ENCODE measurements at regions not wholly inside any gene's neighbourhood (a gene's known extent, or its start where the extent isn't known, plus 50 kb on each side); places are given as distances from the start of the nearest gene placed in this dataset.

DNA sequence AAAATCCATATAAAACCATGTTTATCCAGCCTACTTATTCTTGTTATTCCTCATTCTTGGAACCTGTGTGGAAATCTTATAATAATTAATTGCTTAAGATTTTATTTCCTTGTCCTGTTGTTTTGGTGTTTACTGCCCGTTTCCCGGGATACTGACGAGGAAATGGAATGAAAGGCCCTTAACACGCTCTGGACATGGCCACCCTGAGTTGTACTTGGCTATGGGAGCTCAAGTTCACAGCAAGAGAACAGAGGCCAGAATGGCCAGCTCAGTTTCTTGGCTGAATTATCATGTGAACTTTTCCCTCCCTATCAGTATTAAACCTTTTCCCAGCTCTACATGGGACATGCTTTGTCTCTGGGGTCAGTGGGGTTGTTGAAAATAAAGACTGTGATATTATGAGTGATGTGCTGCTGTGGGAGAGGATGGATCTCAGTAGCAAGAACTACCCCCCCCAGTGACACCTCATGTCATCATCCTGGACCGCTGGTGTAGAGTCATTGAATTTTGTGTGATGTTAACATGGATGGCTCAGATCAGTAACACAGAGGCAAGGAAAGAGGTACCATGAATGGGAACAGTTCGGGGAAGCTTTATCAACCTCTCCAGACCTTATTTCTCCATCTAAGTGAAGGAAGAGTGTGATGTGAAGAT lies 87.0 kb upstream of the IGFBP3 start:
- Histone ChIP-seq H3K27me3 (no peaks in the 10 kb centered on the region), H3K36me3 (no peaks in the 10 kb centered on the region), H3K27ac (peak overlapping the region in 1 of 12 donors; percentile 41), H3K9me3 (peaks cover 0 to 10% (median 0%) of the 10 kb centered on the region in 12 donors), H3K4me1 (peaks cover 0 to 14% (median 0%) of the 10 kb centered on the region in 12 donors), H3K4me3 (no peak overlapping the region)
- DNase-seq (no peak), ATAC-seq (peak in 1 of 4 donors; percentile 65)
- intact Hi-C loops (cut with DNase I), result no loop called here
- TF ChIP-seq POLR2A (IDR thresholded peaks at IDR 0.05) (no peak), CTCF (IDR thresholded peaks at IDR 0.05) (no peak)
- WGBS, 4 donors, result 53 to 73% (median 63%) methylated on average over 6 of the region's 6 CpGs

DNA sequence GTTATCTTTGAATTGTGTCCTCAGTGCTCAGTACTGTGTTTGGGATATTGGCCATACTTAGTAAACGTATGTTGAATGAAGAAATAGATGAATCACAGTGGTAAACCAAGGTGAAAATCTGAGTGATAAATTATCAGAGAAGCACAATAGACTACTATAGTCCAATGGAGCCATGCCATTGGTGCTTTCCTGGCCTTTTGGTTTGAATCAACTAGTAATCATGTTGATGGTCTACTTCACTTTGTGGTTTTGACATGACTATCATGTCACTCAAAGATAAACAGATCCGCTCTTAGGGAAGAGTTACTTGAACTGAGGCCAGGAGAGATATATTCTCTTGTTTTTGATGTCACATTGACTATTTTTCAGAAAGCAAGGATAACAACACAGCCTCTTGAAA lies 86.1 kb upstream of the IGFBP3 start:
- 80 to 88% (median 85%) methylated on average over 2 of the region's 2 CpGs for WGBS, 4 donors
- Histone ChIP-seq H3K27me3 (no peaks in the 10 kb centered on the region), H3K9me3 (peaks cover 0 to 19% (median 0%) of the 10 kb centered on the region in 12 donors), H3K27ac (no peak overlapping the region), H3K36me3 (no peaks in the 10 kb centered on the region), H3K4me3 (no peak overlapping the region), H3K4me1 (peaks cover 0 to 14% (median 0%) of the 10 kb centered on the region in 12 donors)
- no peak for TF ChIP-seq POLR2A (IDR thresholded peaks at IDR 0.05)
- no peak for TF ChIP-seq CTCF (IDR thresholded peaks at IDR 0.05)
- intact Hi-C loops (cut with DNase I), result no loop called here
- DNase-seq (no peak), ATAC-seq (no peak)

DNA sequence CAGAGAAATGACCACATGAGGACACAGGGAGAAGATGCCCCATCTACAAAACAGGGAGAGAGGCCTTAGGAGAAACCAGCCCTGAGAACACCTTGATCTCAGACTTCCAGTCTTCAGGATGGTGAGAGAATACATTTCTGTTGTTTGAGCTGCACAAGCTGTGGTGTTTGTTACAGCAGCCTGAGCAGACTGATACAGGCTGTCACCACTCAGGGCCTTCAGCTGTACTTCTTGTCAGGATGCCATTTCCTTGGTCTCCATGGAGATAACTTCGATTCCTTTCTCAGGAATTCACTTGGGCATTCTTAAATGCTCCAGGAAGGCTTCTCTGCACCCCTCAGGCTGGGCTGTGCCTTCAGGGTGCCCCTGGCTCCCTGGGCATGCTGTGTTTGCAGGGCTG lies 85.7 kb upstream of the IGFBP3 start:
- Histone ChIP-seq H3K4me3 (no peak overlapping the region), H3K4me1 (peaks cover 0 to 14% (median 0%) of the 10 kb centered on the region in 12 donors), H3K9me3 (peaks cover 0 to 22% (median 0%) of the 10 kb centered on the region in 12 donors), H3K27me3 (no peaks in the 10 kb centered on the region), H3K27ac (no peak overlapping the region), H3K36me3 (no peaks in the 10 kb centered on the region)
- DNase-seq (no peak), ATAC-seq (no peak)
- WGBS, 4 donors, result 69 to 80% (median 74%) methylated on average over 1 of the region's 1 CpG
- intact Hi-C loops (cut with DNase I), result no loop called here
- TF ChIP-seq CTCF (IDR thresholded peaks at IDR 0.05) (no peak), POLR2A (IDR thresholded peaks at IDR 0.05) (no peak)

DNA sequence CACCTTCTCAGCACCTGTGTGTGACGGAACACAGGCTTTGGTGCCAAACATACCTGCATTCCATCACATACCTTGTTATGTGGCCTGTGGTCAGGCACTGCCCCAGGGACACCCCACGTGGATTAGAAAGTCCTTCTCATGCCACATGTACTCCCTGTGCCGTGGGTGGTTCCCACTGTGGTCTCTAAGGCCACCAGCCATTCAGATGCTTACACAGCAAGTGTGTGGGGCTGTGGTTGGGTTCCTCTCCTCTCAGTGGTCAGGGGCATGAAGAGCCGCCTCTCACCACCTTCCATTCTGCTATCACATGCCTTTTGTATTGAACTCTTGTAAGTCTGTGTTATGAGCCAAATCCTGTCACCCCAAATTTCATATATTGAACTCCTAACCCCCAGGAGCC lies 85.1 kb upstream of the IGFBP3 start:
- H3K36me3 ChIP-seq, result no peaks in the 10 kb centered on the region
- H3K4me3 ChIP-seq, result no peak overlapping the region
- intact Hi-C loops (cut with DNase I), result no loop called here
- H3K4me1 ChIP-seq, result peaks cover 0 to 14% (median 0%) of the 10 kb centered on the region in 12 donors
- peaks cover 0 to 25% (median 0%) of the 10 kb centered on the region in 12 donors for H3K9me3 ChIP-seq
- TF ChIP-seq POLR2A (IDR thresholded peaks at IDR 0.05) (no peak), CTCF (IDR thresholded peaks at IDR 0.05) (no peak)
- 77 to 96% (median 87%) methylated on average over 3 to 4 of the region's 4 CpGs for WGBS, 4 donors
- H3K27me3 ChIP-seq, result no peaks in the 10 kb centered on the region
- no peak overlapping the region for H3K27ac ChIP-seq
- DNase-seq (no peak), ATAC-seq (no peak)

All from heart left ventricle (tissue), 16 donors.